BJ (cell line): ENCODE measurements at regions not wholly inside any gene's neighbourhood (a gene's known extent, or its start where the extent isn't known, plus 50 kb on each side); places are given as distances from the start of the nearest gene placed in this dataset.

Experiments used
- CTCF ChIA-PET: fragments of 350-600 bp; formaldehyde crosslinking; extraction: SDS; loops from one replicate; lab custom pipeline; 2021; ENCODE audit warnings: antibody characterized with exemption, inconsistent platforms; lab: Yijun Ruan, JAX
- POLR2A ChIA-PET: fragments of 300-600 bp; sonication (Branson Sonifier 250); formaldehyde crosslinking; extraction: SDS; loops from one replicate; lab custom pipeline; 2021; ENCODE audit warnings: antibody characterized with exemption; lab: Charles Lee
- DNase-seq: peaks from one replicate; pipeline ENCODE4 v3.0.0-alpha.2; 2011; ENCODE audit warnings: low read depth
- H3K27me3 ChIP-seq: 2 replicates; pipeline ENCODE4 v1.6.0; 2011; ENCODE audit warnings: low read length; ENCODE audit not compliant: control insufficient read depth, insufficient read depth
- H3K36me3 ChIP-seq: 2 replicates; pipeline ENCODE4 v1.5.1; 2011; ENCODE audit warnings: low read length; ENCODE audit not compliant: control insufficient read depth, insufficient read depth
- H3K4me3 ChIP-seq: 2 replicates; pipeline ENCODE4 v1.5.1; 2011; ENCODE audit warnings: low read depth, mild to moderate bottlenecking, control low read depth, low read length
- TF ChIP-seq, protein P1 (sequence below): IDR thresholded peaks from 2 replicates; pipeline ENCODE4 v1.5.1; 2011; ENCODE audit warnings: low read depth, mild to moderate bottlenecking, control low read depth, inconsistent platforms, low read length, moderate library complexity; ENCODE audit not compliant: insufficient read depth

DNA sequence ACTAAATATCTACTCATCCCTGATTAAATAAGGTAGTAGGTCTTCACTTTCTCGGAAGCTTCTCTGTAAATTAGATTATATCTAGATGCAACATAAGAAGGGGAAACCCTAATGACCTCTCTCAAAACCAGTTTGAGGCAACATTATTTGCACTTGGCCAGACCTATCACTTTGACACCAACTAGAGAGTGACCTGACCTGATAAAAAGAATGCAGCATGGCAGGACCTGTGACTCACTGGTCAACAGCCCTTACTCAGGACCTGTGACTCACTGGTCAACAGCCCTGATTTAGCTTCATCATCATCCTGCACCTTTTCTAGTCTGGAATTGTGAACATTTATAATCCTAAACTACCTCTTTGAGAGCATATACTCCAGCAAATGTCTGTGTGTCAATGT is 1957.7 kb upstream of the CELF4 start:
- no peaks in the 10 kb centered on the region for H3K36me3 ChIP-seq
- H3K4me3 ChIP-seq, result no peak overlapping the region
- H3K27me3 ChIP-seq, result no peaks in the 10 kb centered on the region
- DNase-seq, result no peak
- TF ChIP-seq, protein P1, sequence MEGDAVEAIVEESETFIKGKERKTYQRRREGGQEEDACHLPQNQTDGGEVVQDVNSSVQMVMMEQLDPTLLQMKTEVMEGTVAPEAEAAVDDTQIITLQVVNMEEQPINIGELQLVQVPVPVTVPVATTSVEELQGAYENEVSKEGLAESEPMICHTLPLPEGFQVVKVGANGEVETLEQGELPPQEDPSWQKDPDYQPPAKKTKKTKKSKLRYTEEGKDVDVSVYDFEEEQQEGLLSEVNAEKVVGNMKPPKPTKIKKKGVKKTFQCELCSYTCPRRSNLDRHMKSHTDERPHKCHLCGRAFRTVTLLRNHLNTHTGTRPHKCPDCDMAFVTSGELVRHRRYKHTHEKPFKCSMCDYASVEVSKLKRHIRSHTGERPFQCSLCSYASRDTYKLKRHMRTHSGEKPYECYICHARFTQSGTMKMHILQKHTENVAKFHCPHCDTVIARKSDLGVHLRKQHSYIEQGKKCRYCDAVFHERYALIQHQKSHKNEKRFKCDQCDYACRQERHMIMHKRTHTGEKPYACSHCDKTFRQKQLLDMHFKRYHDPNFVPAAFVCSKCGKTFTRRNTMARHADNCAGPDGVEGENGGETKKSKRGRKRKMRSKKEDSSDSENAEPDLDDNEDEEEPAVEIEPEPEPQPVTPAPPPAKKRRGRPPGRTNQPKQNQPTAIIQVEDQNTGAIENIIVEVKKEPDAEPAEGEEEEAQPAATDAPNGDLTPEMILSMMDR, result no peak
- CTCF ChIA-PET, result interaction anchor here (0.9 to 1.3 kb wide), 3 partner anchors 9 to 318 kb away, joined by 3 to 4 read pairs (median 3); no protein-coding TSS in a partner anchor
- POLR2A ChIA-PET, result no interaction called here

DNA sequence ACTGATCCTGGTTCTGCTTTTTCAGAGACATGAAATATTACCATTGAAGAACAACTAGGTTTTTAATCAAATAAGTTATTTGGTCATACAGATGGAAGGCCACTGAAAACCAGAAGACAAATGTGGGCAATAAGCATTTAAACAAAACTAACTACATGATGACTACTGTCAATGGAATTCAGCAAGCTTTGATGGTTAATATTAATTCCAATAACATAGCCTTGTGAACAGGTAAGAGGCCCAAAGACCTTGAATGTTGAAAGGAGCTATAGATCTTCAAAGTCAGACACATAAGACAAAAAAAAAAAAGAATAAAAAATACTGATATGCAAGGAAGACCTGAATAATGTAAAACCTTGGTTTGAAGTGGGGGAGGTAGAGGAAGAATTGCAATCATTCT is 1955.6 kb upstream of the CELF4 start:
- Histone ChIP-seq H3K4me3 (no peak overlapping the region), H3K36me3 (no peaks in the 10 kb centered on the region), H3K27me3 (no peaks in the 10 kb centered on the region)
- CTCF ChIA-PET, result no interaction called here
- POLR2A ChIA-PET, result no interaction called here
- TF ChIP-seq, protein P1, result no peak
- DNase-seq, result no peak

DNA sequence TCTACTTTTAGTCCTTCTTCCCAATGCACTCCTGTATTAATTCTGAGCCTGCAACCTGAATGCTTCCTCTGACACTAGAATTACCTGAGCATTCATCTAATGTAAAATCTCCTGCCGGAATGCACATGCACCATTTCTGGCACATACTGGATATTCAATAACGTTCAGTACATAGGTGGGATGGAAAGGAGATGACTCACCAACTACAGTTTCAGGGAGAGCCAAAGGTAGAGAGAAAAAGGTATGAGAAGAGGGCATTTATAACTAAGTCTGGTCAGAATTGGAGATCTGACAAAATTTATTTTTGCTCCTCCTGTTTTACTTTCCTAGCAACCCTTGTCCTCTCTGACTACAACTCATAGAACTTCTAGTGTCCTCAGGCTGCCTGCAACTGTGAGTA is 1954.1 kb upstream of the CELF4 start:
- ChIA-PET POLR2A (no interaction called here), CTCF (no interaction called here)
- TF ChIP-seq, protein P1, result no peak
- no peak for DNase-seq
- Histone ChIP-seq H3K36me3 (no peaks in the 10 kb centered on the region), H3K4me3 (no peak overlapping the region), H3K27me3 (no peaks in the 10 kb centered on the region)

DNA sequence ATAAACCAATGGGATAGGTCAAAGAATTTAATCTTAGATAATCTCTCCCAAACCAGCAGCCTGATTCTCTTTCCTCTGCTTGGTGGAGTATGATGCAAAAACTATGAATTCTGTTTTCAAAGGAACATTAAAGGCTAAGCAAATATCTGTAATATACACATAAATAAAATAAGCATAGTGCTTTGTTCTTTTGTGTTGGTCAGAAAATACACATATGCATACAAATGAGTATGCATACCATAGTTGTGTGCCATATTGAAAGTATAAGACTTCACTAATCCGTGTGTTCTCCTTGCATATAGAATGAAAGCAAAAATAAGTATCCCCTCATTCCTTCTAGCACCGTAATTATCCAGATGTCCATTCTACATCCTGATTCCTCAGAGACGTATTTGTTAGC is 1949.7 kb upstream of the CELF4 start:
- TF ChIP-seq, protein P1, result no peak
- Histone ChIP-seq H3K27me3 (no peaks in the 10 kb centered on the region), H3K4me3 (no peak overlapping the region), H3K36me3 (no peaks in the 10 kb centered on the region)
- DNase-seq, result no peak
- ChIA-PET CTCF (no interaction called here), POLR2A (no interaction called here)

DNA sequence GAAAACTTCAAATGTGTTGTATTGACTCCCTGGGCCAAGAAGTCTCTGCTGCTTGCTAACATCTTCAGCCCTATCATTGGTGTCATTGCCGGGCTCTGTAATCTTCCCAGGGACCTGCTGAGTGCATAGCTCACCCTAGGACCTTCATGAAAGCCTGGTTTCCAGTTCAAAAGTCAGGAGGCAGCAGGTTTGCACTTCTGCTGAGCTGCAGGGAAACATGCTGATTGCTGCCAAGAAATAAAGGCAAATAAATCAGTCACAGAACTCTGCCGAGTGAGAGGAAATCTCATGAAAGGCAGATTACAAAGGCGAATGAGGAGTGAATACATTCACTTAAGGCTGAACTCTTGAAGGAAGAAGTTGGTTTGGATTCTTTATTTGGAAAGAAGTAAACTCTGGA is 1947.6 kb upstream of the CELF4 start:
- no peaks in the 10 kb centered on the region for H3K36me3 ChIP-seq
- no peak overlapping the region for H3K4me3 ChIP-seq
- H3K27me3 ChIP-seq, result no peaks in the 10 kb centered on the region
- ChIA-PET POLR2A (no interaction called here), CTCF (no interaction called here)
- DNase-seq, result no peak
- TF ChIP-seq, protein P1, result no peak
